Trophoblast cell (in vitro differentiated cells and primary cell): ENCODE measurements at regions not wholly inside any gene's neighbourhood (a gene's known extent, or its start where the extent isn't known, plus 50 kb on each side); places are given as distances from the start of the nearest gene placed in this dataset.
A peak's percentile ranks its signal among the peaks of the same experiment; 100 is the strongest.

ENCODE experiments used
- DNase-seq, 2 donors: peaks; one replicate each; pipeline ENCODE4 v3.0.0-alpha.2; 2016
- H2AFZ ChIP-seq: 2 replicates; pipeline ENCODE4 v1.6.1; 2013; ENCODE audit warnings: low read length, moderate library complexity, mild to moderate bottlenecking; ENCODE audit not compliant: insufficient read depth, poor library complexity
- H2AK5ac ChIP-seq: 2 replicates; pipeline ENCODE4 v1.6.1; 2013; ENCODE audit warnings: mild to moderate bottlenecking, low read length
- H2BK120ac ChIP-seq: 2 replicates; pipeline ENCODE4 v1.6.1; 2013; ENCODE audit warnings: low read length, mild to moderate bottlenecking, moderate library complexity; ENCODE audit not compliant: insufficient read depth, poor library complexity
- H2BK12ac ChIP-seq: 2 replicates; pipeline ENCODE4 v1.6.1; 2013; ENCODE audit warnings: mild to moderate bottlenecking, low read length, moderate library complexity
- H2BK5ac ChIP-seq: 2 replicates; pipeline ENCODE4 v1.6.1; 2013; ENCODE audit warnings: low read length, low read depth, moderate library complexity, mild to moderate bottlenecking; ENCODE audit not compliant: poor library complexity
- H3K14ac ChIP-seq: 2 replicates; pipeline ENCODE4 v1.6.1; 2013; ENCODE audit warnings: mild to moderate bottlenecking, low read length
- H3K18ac ChIP-seq: 2 replicates; pipeline ENCODE4 v1.6.1; 2013; ENCODE audit warnings: mild to moderate bottlenecking, low read length
- H3K23ac ChIP-seq: 2 replicates; pipeline ENCODE4 v1.6.1; 2013; ENCODE audit warnings: low read length
- H3K27ac ChIP-seq: 2 replicates; pipeline ENCODE4 v1.5.1; 2013; ENCODE audit warnings: low read depth, mild to moderate bottlenecking, inconsistent platforms, low read length, moderate library complexity
- H3K27me3 ChIP-seq: 2 replicates; pipeline ENCODE4 v1.6.1; 2013; ENCODE audit warnings: inconsistent platforms, mild to moderate bottlenecking, low read length, moderate library complexity; ENCODE audit not compliant: insufficient read depth
- H3K36me3 ChIP-seq, 2 experiments: 1 replicate in 1 of 2; 2 replicates in 1 of 2; pipeline ENCODE4 v1.6.1; 2013; ENCODE audit warnings: low read length in 2 of 2, mild to moderate bottlenecking in 2 of 2, moderate library complexity in 1 of 2; ENCODE audit not compliant: insufficient read depth in 2 of 2, control insufficient read depth in 1 of 2
- H3K4ac ChIP-seq: 2 replicates; pipeline ENCODE4 v1.6.1; 2013; ENCODE audit warnings: low read depth, mild to moderate bottlenecking, low read length, moderate library complexity
- H3K4me1 ChIP-seq, 2 experiments: 1 replicate in 1 of 2; 2 replicates in 1 of 2; pipeline ENCODE4 v1.6.1; 2013; ENCODE audit warnings: low read length in 2 of 2, mild to moderate bottlenecking in 2 of 2, moderate library complexity in 1 of 2; ENCODE audit not compliant: insufficient read depth in 2 of 2, control insufficient read depth in 1 of 2
- H3K4me2 ChIP-seq: 2 replicates; pipeline ENCODE4 v1.6.1; 2013; ENCODE audit warnings: inconsistent platforms, mild to moderate bottlenecking, low read length, moderate library complexity
- H3K4me3 ChIP-seq: 2 replicates; pipeline ENCODE4 v1.5.1; 2013; ENCODE audit warnings: mild to moderate bottlenecking, low read depth, low read length, inconsistent platforms
- H3K79me1 ChIP-seq: one replicate; pipeline ENCODE4 v1.6.1; 2013; ENCODE audit warnings: low read length
- H3K79me2 ChIP-seq: 2 replicates; pipeline ENCODE4 v1.6.1; 2013; ENCODE audit warnings: low read length, mild to moderate bottlenecking; ENCODE audit not compliant: control insufficient read depth, insufficient read depth, poor library complexity
- H3K9ac ChIP-seq: 2 replicates; pipeline ENCODE4 v1.6.1; 2013; ENCODE audit warnings: mild to moderate bottlenecking, low read length
- H3K9me3 ChIP-seq: 2 replicates; pipeline ENCODE4 v1.6.1; 2013; ENCODE audit warnings: low read depth, mild to moderate bottlenecking, control low read depth, inconsistent platforms, low read length; ENCODE audit not compliant: insufficient read depth
- H4K12ac ChIP-seq: 2 replicates; pipeline ENCODE4 v1.6.1; 2013; ENCODE audit warnings: low read depth, mild to moderate bottlenecking, low read length, moderate library complexity
- H4K8ac ChIP-seq: 2 replicates; pipeline ENCODE4 v1.6.1; 2013; ENCODE audit warnings: low read depth, mild to moderate bottlenecking, low read length, moderate library complexity
- H4K91ac ChIP-seq: one replicate; pipeline ENCODE4 v1.6.1; 2013; ENCODE audit warnings: low read depth, mild to moderate bottlenecking, low read length, moderate library complexity
- WGBS: extraction: QIAGEN DNeasy Blood & Tissue Kit; methylation state at CpG from one replicate; pipeline ENCODE4 v1.1.7; 2013; ENCODE audit warnings: missing lambda C conversion rate; ENCODE audit not compliant: insufficient read length, insufficient coverage; ENCODE audit errors: extremely low coverage; 5-methylcytosine and 5-hydroxymethylcytosine counted together

DNA sequence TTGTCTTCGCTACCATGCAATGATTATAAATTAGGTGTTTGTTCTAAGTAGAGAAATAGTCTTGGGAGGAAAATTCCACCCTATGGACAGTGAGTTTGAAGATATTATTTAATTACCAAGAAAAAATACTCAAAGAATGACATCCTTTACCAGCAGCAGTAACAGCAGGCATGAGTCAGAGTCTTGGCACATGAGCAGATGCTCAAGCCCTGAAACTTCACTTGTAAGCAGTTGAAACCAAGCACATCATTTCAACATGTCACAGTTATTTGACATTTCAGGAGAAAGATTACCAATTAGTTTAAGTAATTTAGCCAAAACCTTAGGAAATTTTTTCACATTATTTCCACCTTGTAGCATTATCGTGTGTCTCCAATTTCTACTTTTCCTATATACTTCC lies 99.2 kb downstream of the C12orf50 start:
- Histone ChIP-seq H2AK5ac (no peak overlapping the region), H3K79me1 (no peaks in the 10 kb centered on the region), H2BK5ac (no peak overlapping the region), H3K23ac (no peak overlapping the region), H3K18ac (no peak overlapping the region), H4K91ac (no peak overlapping the region), H3K14ac (no peak overlapping the region), H2AFZ (no peak overlapping the region), H3K9ac (no peak overlapping the region), H3K4me1 (no peaks in the 10 kb centered on the region), H2BK12ac (no peak overlapping the region), H3K79me2 (no peaks in the 10 kb centered on the region), H3K4ac (no peak overlapping the region), H3K27me3 (no peaks in the 10 kb centered on the region), H2BK120ac (no peak overlapping the region), H4K12ac (no peak overlapping the region), H3K27ac (no peak overlapping the region), H3K4me2 (no peak overlapping the region), H3K9me3 (no peaks in the 10 kb centered on the region), H3K36me3 (no peaks in the 10 kb centered on the region), H3K4me3 (no peak overlapping the region), H4K8ac (no peak overlapping the region)
- peak in 1 of 2 donors; percentile 14 for DNase-seq
- no CpG with 5 or more reads among the region's 2 CpGs for WGBS

DNA sequence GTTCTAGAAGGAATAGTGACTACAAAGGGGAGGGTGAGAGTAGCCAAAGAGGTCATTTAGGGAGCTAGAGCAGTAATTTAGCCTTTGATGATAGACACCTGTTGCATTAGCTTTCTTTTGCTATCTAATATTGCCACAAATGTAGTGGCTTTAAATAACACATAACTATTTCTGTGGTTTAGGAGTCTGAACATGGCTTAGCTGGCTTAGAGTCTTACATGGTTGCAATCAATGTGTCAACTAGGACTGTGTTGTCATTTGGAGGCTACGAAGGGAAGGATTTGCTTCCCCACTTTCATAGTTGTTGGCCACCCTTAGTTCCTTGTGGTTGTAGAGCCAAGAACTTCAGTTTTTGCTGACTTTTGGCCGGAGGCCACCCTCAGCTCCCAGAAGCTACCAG lies 99.9 kb downstream of the C12orf50 start:
- H4K8ac ChIP-seq: no peak overlapping the region
- no peak overlapping the region for H3K27ac ChIP-seq
- no peaks in the 10 kb centered on the region for H3K79me1 ChIP-seq
- H3K27me3 ChIP-seq: no peaks in the 10 kb centered on the region
- no peak overlapping the region for H2AK5ac ChIP-seq
- no peak overlapping the region for H3K4me2 ChIP-seq
- H3K9me3 ChIP-seq: no peaks in the 10 kb centered on the region
- no peak overlapping the region for H2BK12ac ChIP-seq
- H2BK5ac ChIP-seq: no peak overlapping the region
- WGBS: no CpG with 5 or more reads among the region's 2 CpGs
- H3K4me1 ChIP-seq: no peaks in the 10 kb centered on the region
- H3K14ac ChIP-seq: no peak overlapping the region
- no peak overlapping the region for H3K23ac ChIP-seq
- H3K4me3 ChIP-seq: no peak overlapping the region
- no peak overlapping the region for H4K12ac ChIP-seq
- H3K4ac ChIP-seq: no peak overlapping the region
- H3K18ac ChIP-seq: no peak overlapping the region
- H2AFZ ChIP-seq: no peak overlapping the region
- H3K9ac ChIP-seq: no peak overlapping the region
- no peaks in the 10 kb centered on the region for H3K36me3 ChIP-seq
- no peaks in the 10 kb centered on the region for H3K79me2 ChIP-seq
- DNase-seq: no peak
- H2BK120ac ChIP-seq: no peak overlapping the region
- H4K91ac ChIP-seq: no peak overlapping the region

DNA sequence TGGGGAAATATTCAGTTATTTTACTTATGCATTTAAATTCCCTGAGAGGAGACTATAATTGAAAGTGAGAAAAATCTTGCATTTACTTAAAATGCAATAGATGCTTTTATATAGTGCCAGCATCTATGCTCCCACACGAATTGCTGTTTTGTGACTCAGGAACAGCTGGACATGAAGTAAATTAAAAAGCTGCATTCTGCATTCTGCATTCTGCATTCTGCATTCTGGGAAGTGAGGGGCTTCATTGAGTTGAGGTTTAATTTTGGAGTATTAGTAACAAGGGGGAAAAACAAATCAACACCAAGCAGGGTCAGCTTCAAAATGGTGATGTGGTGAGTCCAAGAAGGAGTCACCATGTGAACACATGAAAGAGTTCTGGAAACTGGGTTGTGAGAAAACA lies 101.2 kb downstream of the C12orf50 start:
- H3K27me3 ChIP-seq: no peaks in the 10 kb centered on the region
- no peak overlapping the region for H4K8ac ChIP-seq
- no peak overlapping the region for H3K4me2 ChIP-seq
- no peak overlapping the region for H3K4ac ChIP-seq
- no peak overlapping the region for H3K18ac ChIP-seq
- H4K12ac ChIP-seq: no peak overlapping the region
- H2BK12ac ChIP-seq: no peak overlapping the region
- H3K23ac ChIP-seq: no peak overlapping the region
- no peak overlapping the region for H3K4me3 ChIP-seq
- H2AFZ ChIP-seq: no peak overlapping the region
- H2AK5ac ChIP-seq: no peak overlapping the region
- H2BK5ac ChIP-seq: no peak overlapping the region
- no peak overlapping the region for H3K9ac ChIP-seq
- H3K14ac ChIP-seq: no peak overlapping the region
- H3K4me1 ChIP-seq: no peaks in the 10 kb centered on the region
- H3K36me3 ChIP-seq: no peaks in the 10 kb centered on the region
- H3K9me3 ChIP-seq: no peaks in the 10 kb centered on the region
- WGBS: no CpG with 5 or more reads among the region's 1 CpG
- no peaks in the 10 kb centered on the region for H3K79me2 ChIP-seq
- no peaks in the 10 kb centered on the region for H3K79me1 ChIP-seq
- no peak overlapping the region for H3K27ac ChIP-seq
- H4K91ac ChIP-seq: no peak overlapping the region
- H2BK120ac ChIP-seq: no peak overlapping the region
- DNase-seq: no peak

DNA sequence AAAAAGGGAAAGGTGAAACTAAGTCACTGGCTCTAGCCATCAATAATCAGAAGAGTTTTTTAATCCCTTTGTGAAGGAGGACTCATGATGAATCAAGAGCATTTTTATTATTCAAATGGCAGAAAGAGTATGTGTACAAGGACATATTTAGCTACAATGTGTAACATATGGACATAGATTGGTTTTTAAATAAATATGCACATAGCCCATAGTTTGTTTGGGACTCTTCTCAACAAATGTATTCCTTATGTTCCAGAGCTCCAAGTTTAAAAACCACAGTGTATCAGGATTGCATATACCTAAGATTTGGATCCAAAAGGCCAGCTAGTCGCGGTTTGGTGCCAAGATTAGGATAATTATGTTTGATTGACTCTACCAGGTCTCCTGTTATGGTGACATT lies 104.2 kb downstream of the C12orf50 start:
- WGBS: no CpG with 5 or more reads among the region's 2 CpGs
- Histone ChIP-seq H2BK12ac (no peak overlapping the region), H2AK5ac (no peak overlapping the region), H2BK120ac (no peak overlapping the region), H4K91ac (no peak overlapping the region), H3K14ac (no peak overlapping the region), H3K36me3 (no peaks in the 10 kb centered on the region), H2AFZ (no peak overlapping the region), H3K18ac (no peak overlapping the region), H4K12ac (no peak overlapping the region), H3K23ac (no peak overlapping the region), H3K4me1 (no peaks in the 10 kb centered on the region), H3K9me3 (no peaks in the 10 kb centered on the region), H3K4ac (no peak overlapping the region), H3K4me3 (no peak overlapping the region), H4K8ac (no peak overlapping the region), H3K4me2 (no peak overlapping the region), H3K79me1 (no peaks in the 10 kb centered on the region), H3K27ac (no peak overlapping the region), H3K79me2 (no peaks in the 10 kb centered on the region), H3K9ac (no peak overlapping the region), H3K27me3 (no peaks in the 10 kb centered on the region), H2BK5ac (no peak overlapping the region)
- no peak for DNase-seq

DNA sequence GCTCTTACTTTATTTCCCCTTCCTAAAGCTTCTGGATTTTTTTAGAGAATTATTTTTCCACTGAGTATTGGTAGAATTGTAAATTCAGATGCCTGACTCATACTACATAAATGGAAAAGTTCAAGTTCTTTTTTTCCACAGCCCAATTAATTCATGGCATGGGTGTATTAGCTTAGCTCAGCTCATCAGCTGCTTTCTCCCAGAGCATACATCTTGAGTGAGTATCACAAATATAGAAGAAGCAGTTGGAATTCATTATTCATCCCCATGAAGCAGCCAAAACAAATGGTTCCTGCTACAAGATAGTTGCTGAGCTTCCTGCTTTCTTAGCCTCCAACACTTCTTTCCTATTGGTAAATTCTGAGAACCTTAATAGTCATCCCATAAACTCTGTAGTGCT lies 105.1 kb downstream of the C12orf50 start:
- Histone ChIP-seq H3K36me3 (no peaks in the 10 kb centered on the region), H3K4me3 (no peak overlapping the region), H3K27me3 (no peaks in the 10 kb centered on the region), H3K23ac (no peak overlapping the region), H3K79me2 (no peaks in the 10 kb centered on the region), H2BK120ac (no peak overlapping the region), H2BK12ac (no peak overlapping the region), H3K27ac (no peak overlapping the region), H2AK5ac (no peak overlapping the region), H3K79me1 (no peaks in the 10 kb centered on the region), H4K12ac (no peak overlapping the region), H3K4me1 (no peaks in the 10 kb centered on the region), H4K8ac (no peak overlapping the region), H3K9me3 (no peaks in the 10 kb centered on the region), H3K18ac (no peak overlapping the region), H3K14ac (no peak overlapping the region), H3K4ac (no peak overlapping the region), H2BK5ac (no peak overlapping the region), H4K91ac (no peak overlapping the region), H3K4me2 (no peak overlapping the region), H3K9ac (no peak overlapping the region), H2AFZ (no peak overlapping the region)
- no peak for DNase-seq
